ENCODE measurements at regions not wholly inside any gene's neighbourhood (a gene's known extent, or its start where the extent isn't known, plus 50 kb on each side); places are given as distances from the start of the nearest gene placed in this dataset.

DNA sequence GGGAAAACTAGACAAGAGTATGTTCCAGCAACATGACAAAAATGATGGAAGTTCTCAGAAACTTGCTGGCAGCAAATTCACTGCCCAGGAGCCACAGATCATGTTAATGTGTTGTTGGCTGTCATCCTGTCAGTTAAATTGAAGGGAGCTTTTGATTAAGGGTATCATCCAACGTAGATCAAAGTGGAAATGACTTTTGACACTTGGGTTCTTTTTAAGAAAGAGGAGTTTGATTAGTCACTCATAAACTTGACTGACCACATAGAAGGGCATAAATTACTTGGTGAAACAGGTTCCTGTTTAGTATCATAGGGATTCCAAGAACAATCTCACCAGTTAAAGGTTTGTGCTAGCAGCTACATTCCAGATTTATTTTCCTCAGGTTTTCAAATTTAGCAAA, 288.7 kb downstream of the CSNK1G3 start:
- no peak overlapping the region for H3K4me3 Mint-ChIP-seq (ENCODE audit: low read depth)
- no peak for DNase-seq (ENCODE audit: low spot score, unreplicated experiment)
- H3K4me1 Mint-ChIP-seq (ENCODE audit: low read depth), result peaks cover 9% of the 10 kb centered on the region
- H3K27ac Mint-ChIP-seq, result no peak overlapping the region
- no peaks in the 10 kb centered on the region for H3K36me3 Mint-ChIP-seq (ENCODE audit: insufficient read depth)
- TF ChIP-seq, protein P1, sequence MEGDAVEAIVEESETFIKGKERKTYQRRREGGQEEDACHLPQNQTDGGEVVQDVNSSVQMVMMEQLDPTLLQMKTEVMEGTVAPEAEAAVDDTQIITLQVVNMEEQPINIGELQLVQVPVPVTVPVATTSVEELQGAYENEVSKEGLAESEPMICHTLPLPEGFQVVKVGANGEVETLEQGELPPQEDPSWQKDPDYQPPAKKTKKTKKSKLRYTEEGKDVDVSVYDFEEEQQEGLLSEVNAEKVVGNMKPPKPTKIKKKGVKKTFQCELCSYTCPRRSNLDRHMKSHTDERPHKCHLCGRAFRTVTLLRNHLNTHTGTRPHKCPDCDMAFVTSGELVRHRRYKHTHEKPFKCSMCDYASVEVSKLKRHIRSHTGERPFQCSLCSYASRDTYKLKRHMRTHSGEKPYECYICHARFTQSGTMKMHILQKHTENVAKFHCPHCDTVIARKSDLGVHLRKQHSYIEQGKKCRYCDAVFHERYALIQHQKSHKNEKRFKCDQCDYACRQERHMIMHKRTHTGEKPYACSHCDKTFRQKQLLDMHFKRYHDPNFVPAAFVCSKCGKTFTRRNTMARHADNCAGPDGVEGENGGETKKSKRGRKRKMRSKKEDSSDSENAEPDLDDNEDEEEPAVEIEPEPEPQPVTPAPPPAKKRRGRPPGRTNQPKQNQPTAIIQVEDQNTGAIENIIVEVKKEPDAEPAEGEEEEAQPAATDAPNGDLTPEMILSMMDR (IDR thresholded peaks at IDR 0.05; ENCODE audit: unreplicated experiment), result no peak
- no peaks in the 10 kb centered on the region for H3K27me3 Mint-ChIP-seq
- peaks cover 5% of the 10 kb centered on the region for H3K9me3 Mint-ChIP-seq (ENCODE audit: low read depth)

DNA sequence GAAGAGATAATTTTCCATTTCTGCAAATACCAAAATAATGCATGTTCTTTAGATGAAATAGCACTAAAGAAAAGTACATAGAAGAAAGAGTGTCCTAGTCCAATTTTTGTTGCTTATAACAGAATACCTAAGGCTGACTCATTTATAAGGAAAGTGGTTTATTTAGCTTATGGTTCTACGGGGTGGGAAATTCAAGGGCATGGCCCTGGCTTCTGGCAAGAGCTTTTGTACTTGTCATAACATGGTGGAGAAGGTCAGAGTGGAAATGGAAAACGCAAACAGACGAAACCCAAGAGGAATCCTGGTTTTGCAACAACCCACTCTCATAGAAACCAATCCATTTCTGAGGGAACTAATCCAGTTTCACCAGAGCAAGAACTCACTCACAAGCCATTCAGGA, 283.7 kb downstream of the CSNK1G3 start:
- peaks cover 9% of the 10 kb centered on the region for H3K9me3 Mint-ChIP-seq (ENCODE audit: low read depth)
- no peaks in the 10 kb centered on the region for H3K36me3 Mint-ChIP-seq (ENCODE audit: insufficient read depth)
- DNase-seq (ENCODE audit: low spot score, unreplicated experiment), result no peak
- no peaks in the 10 kb centered on the region for H3K4me1 Mint-ChIP-seq (ENCODE audit: low read depth)
- H3K4me3 Mint-ChIP-seq (ENCODE audit: low read depth), result no peak overlapping the region
- no peaks in the 10 kb centered on the region for H3K27me3 Mint-ChIP-seq
- no peak overlapping the region for H3K27ac Mint-ChIP-seq
- TF ChIP-seq, protein P1 (IDR thresholded peaks at IDR 0.05; ENCODE audit: unreplicated experiment), result no peak

DNA sequence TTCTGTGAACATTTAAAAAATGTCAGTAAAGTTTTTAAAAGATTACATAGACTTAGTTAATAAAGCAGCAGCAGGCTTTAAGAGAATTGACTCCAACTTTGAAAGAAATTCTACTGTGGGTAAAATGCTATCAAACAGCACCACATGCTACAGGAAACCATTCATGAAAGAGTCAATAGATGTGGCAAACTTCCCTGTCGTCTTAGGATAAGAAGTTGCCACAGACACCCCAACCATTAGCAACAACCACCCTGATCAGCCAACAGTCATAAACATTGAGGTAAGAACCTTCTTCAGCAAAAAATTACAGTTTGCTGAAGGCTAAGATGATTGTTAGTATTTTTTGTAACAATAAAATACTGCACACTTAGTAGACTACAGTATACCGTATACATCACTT, 278.2 kb downstream of the CSNK1G3 start:
- H3K4me1 Mint-ChIP-seq (ENCODE audit: low read depth), result peaks cover 10% of the 10 kb centered on the region
- H3K4me3 Mint-ChIP-seq (ENCODE audit: low read depth), result no peak overlapping the region
- no peak for DNase-seq (ENCODE audit: low spot score, unreplicated experiment)
- H3K27ac Mint-ChIP-seq, result no peak overlapping the region
- H3K9me3 Mint-ChIP-seq (ENCODE audit: low read depth), result peaks cover 13% of the 10 kb centered on the region
- TF ChIP-seq, protein P1 (IDR thresholded peaks at IDR 0.05; ENCODE audit: unreplicated experiment), result no peak
- H3K27me3 Mint-ChIP-seq, result no peaks in the 10 kb centered on the region
- peaks cover 2% of the 10 kb centered on the region for H3K36me3 Mint-ChIP-seq (ENCODE audit: insufficient read depth)

DNA sequence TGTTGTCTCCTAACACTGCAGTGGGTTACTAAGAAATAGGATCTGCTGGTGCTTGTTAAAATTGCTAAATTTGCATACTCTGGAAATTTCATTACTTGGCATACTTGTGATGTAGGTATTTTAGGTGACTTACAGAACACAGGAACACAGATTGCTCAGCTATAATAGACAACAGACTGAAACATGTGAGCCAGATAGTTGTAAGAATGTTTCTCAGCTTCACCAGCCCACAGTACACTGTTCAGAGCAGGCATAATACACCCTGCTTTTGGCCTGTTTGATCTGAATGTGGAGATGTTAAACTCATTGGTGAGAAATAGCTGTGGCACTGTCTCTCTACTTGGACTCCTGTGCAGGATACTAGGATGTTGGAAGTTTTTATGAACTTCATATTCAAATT, 275.7 kb downstream of the CSNK1G3 start:
- Mint-ChIP-seq H3K4me1 (ENCODE audit: low read depth) (peaks cover 13% of the 10 kb centered on the region), H3K27me3 (no peaks in the 10 kb centered on the region), H3K27ac (no peak overlapping the region), H3K36me3 (ENCODE audit: insufficient read depth) (peaks cover 2% of the 10 kb centered on the region), H3K9me3 (ENCODE audit: low read depth) (peaks cover 13% of the 10 kb centered on the region), H3K4me3 (ENCODE audit: low read depth) (no peak overlapping the region)
- no peak for DNase-seq (ENCODE audit: low spot score, unreplicated experiment)
- TF ChIP-seq, protein P1 (IDR thresholded peaks at IDR 0.05; ENCODE audit: unreplicated experiment), result no peak

DNA sequence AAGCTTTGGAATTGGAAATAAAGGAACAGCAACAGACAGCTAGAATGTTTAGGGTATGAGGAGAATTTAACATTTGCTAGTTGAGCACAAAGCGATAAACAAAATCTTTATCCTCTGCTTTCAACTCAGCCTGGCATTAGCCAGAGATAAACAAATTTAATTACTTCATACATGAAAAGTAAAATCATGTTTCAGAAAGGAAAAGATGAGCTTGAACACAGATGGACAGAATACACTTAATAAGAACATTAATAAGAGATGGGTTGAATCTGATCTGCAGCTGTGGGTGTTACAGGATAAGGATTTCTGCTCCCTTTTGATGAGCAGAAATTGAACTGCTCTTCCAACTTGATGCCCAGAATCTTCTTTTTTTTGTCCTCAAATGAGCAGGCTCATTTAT, 275.2 kb downstream of the CSNK1G3 start:
- H3K4me1 Mint-ChIP-seq (ENCODE audit: low read depth), result peaks cover 13% of the 10 kb centered on the region
- no peaks in the 10 kb centered on the region for H3K27me3 Mint-ChIP-seq
- H3K36me3 Mint-ChIP-seq (ENCODE audit: insufficient read depth), result peaks cover 2% of the 10 kb centered on the region
- TF ChIP-seq, protein P1 (IDR thresholded peaks at IDR 0.05; ENCODE audit: unreplicated experiment), result no peak
- no peak overlapping the region for H3K27ac Mint-ChIP-seq
- peaks cover 13% of the 10 kb centered on the region for H3K9me3 Mint-ChIP-seq (ENCODE audit: low read depth)
- DNase-seq (ENCODE audit: low spot score, unreplicated experiment), result no peak
- no peak overlapping the region for H3K4me3 Mint-ChIP-seq (ENCODE audit: low read depth)
